ENCODE measurements at regions not wholly inside any gene's neighbourhood (a gene's known extent, or its start where the extent isn't known, plus 50 kb on each side); places are given as distances from the start of the nearest gene placed in this dataset.
"Not testable (repeated sequence)": the region's sequence is repeated elsewhere in the genome, so short reads cannot be mapped to it uniquely, and the experiment has no call there.

- no peak for DNase-seq (ENCODE audit: low read depth)
Observed at GRCh38 chr14:106393742-106394141, 867.4 kb downstream of the TMEM121 start.

DNA sequence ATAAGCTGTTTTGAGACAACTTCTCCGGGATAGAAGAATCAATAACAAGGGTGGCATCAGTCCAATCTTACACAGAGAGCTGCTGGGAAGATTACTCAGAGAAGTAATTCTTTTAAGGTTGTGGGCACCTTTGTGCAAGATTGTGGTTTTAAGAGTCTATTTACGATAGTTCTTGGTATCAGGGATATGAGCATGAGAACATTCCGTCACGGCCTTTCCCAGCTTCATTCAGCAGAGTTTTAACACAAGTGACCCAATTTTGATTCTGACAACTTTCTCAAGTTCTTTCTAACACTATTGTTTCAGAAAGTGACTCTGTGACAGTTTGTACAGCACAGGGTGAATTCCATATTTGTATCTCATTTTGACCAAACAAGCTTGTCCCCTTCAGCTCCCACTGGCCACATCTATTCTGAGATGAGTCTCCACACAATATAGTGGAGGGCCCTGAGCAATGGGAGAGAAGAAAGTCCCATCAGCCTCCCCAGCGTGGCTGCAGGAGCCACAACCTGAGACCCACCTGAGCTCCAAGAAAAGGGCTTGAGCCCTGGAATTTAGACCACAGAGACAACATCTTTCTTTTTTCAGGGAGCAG is 869.2 kb downstream of the TMEM121 start:
- DNase-seq (ENCODE audit: low read depth) = no peak

GRCh38 chr14:106396999-106397398 is 870.6 kb downstream of the TMEM121 start:
- DNase-seq (ENCODE audit: low read depth) = no peak

DNA sequence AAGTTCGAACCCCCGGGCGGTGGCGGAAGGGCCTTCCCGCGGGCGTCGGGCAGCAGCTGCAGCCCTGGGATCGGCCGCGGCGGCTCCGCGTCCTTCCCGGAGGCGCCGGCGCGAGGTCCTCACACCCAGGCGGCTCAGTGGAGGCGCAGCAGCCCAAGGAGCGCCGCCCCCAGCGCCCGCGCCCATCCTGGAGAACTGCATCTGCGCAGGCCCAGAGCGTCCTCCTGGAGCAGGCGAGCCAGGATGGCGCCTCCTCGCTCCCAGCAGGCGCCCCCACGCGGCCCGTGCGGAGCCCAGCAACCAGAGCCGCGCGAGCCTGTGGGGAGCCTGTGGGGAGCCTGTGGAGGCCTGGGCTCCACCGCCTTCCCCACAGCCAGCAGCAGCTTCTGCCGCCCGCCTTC is 872.5 kb downstream of the TMEM121 start:
- peak; percentile 50 for DNase-seq (ENCODE audit: low read depth)

- not testable (repeated sequence) for DNase-seq (ENCODE audit: low read depth)
Observed at GRCh38 chr14:106401316-106401715, 874.9 kb downstream of the TMEM121 start.

GRCh38 chr14:106410229-106410628 is 883.8 kb downstream of the TMEM121 start:
- DNase-seq (ENCODE audit: low read depth) = peak; percentile 18

DNA sequence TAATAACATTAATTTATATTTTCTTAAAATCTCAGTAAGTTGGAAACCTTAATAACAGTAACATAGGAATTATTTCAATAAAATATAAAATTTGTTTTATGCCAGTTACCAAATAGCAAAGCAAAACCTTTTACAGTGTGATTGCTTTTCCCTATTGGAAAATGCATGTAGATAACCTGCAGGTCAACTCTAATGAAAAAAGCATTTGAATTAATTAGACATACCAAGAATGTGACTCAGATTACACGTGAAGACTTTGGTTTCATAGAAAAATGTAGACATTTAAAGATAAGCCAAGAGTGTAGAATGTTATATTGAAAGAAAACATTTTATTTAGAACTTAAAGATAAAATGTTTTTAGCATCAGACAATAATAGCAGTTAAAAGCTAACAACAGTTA is 888.1 kb downstream of the TMEM121 start:
- no peak for DNase-seq (ENCODE audit: low read depth)

DNA sequence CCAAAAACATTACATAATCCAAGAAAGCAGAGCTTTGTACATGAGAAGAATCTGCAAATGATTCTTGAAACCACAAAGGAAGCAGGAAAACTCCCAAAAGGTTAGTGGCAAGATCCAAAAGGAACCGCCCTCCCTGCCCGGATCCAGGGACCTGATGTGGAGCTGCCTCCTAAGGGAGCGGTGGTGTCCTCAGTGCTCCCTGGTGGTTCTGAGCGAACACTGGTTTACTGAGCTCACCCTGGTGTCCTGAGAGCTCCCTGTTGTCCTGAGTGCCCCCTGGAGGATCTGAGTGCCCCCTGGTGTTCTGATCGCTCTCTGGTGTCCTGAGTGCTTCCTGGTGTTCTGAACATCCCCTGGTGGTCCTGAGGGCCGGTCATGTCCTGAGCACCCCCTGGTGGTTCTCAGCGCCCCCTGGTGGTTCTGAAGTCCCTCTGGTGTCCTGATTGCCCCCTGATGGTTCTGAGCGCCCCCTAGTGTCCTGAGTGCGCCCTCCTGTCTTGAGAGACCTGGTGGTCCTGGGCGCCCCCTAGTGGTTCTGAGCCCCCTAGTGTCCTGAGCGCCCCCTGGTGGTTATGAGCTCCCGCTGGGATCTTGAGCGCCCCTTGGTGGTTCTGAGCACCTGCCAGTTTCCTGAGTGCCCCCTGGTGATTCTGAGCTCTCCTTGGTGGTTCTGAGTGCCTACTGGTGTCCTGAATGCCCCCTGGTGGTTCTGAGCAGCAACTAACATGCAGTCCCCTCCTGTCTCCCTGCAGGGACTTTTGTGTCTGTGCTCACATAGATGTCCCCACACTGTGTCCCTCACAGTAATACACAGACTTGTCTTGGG is 891.1 kb downstream of the TMEM121 start:
- peak; percentile 76 for DNase-seq (ENCODE audit: low read depth)

GRCh38 chr14:106419376-106419965 is 893.1 kb downstream of the TMEM121 start:
- no peak for DNase-seq (ENCODE audit: low read depth)

DNA sequence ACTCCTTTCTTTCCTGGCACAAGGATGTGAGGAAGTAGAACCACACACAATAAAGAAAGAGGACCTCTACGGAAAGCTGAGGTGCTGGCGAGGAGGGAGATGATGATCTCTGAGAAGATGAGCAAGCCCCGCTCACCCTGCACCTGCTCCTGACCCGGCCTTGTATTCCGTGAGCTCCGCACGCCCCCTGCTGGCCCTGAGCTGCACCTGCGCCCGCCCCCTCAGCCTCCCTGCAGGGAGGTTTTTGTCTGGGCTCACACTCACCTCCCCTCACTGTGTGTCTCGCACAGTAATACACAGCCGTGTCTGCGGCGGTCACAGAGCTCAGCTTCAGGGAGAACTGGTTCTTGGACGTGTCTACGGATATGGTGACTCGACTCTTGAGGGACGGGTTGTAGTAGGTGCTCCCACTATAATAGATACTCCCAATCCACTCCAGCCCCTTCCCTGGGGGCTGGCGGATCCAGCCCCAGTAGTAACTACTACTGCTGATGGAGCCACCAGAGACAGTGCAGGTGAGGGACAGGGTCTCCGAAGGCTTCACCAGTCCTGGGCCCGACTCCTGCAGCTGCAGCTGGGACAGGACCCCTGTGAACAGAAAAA is 895.1 kb downstream of the TMEM121 start:
- DNase-seq (ENCODE audit: low read depth) = peak; percentile 68

- DNase-seq (ENCODE audit: low read depth) = no peak
Observed at GRCh38 chr14:106422066-106422465, 895.7 kb downstream of the TMEM121 start.

- not testable (repeated sequence) for DNase-seq (ENCODE audit: low read depth)
Observed at GRCh38 chr14:106425150-106425549, 898.8 kb downstream of the TMEM121 start.

GRCh38 chr14:106436310-106436905 is 910.0 kb downstream of the TMEM121 start:
- DNase-seq (ENCODE audit: low read depth) = peak; percentile 37

DNA sequence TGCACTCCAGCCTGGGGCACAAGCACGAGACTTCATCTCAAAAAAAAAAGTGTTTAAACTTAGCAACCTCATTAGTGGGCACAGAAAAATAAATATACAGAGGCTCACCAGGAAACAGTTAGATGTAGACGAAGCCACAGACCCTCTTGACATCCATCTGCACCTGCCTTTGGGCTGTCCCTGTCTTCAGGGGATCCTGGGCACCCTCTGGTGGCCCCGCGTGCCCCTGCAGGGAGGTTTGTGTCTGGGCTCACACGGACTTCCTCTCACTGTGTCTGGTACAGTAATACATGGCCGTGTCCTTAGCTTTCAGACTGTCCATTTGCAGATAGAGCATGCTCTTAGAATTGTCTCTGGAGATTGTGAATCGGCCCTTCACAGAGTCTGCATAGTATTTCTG is 916.5 kb downstream of the TMEM121 start:
- no peak for DNase-seq (ENCODE audit: low read depth)

DNA sequence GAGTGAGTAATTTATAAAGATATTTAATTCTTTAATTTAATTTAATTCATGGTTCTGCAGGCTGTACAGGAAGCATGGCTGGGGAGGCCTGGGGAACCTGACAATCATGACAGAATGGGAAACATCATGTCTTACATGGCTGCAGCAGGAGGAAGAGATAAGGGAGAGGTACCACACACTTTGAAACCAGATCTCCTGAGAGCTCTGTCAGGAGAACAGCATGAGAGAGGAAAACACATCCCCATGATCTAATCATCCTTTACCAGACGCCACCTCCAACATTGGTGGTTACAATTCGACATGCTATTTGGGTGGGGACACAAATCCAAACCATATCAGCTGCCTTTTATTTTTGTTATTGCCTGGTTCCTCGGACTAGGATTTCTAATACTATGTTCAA is 928.6 kb downstream of the TMEM121 start:
- DNase-seq (ENCODE audit: low read depth) = no peak

DNA sequence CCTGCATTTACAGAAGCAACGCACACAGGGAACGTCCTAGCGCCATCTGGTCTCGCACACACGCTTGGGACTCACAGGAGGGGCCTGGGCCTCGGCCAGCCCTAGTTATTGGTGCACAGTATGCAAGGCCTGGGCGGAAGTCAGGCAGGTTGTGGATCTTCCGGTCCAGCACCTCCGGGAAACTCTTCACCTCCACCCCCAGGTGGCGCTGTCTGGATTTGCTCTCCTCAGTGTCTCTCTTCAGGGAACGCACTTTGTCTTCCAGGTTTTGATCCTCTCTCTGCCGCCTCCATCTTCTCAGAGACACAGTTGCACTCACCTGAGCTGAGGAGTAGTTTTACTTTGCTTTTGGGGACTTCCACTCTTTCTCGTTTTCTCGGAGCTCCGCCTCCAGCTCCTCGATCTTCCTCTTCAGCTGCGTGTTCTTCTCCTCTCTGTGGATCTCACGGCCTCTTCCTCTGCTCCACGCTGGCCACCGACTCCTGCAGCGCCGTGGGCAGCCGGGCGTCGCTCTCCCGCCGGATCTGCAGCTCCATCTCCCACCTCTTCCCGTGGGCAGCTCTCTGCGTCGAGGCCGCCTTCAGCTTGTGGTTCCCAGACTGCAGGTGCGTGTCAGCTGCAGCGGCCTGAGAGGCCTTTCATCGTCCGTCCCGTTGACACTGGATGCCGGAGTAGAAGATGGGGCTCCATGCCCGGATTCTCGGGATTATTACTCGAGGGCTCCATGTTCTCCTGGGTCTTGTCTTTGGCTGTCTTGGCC is 933.8 kb downstream of the TMEM121 start:
- peak; percentile 56 for DNase-seq (ENCODE audit: low read depth)

DNA sequence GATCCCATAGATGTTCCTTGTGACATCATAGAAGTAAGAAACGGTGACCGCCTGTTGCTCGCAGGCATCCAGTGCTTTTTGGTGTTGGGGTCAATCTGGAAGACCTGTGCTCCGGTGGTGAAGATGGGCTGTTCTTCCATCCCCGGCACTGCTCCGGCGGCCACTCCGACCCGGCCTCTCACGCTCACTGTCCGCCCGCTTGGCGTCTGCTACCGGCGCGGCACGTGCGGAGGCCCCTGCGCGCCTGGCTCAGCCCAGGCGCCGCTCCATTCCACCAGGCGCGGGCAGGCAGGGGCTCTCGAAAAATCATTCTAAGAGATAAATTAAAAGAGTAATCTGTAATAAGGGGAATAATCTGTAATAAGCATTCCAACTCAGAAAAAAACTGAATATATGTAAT is 934.5 kb downstream of the TMEM121 start:
- DNase-seq (ENCODE audit: low read depth) = no peak

GRCh38 chr14:106466483-106466882 is 940.1 kb downstream of the TMEM121 start:
- DNase-seq (ENCODE audit: low read depth) = not testable (repeated sequence)

GRCh38 chr14:106468869-106469268 is 942.5 kb downstream of the TMEM121 start:
- DNase-seq (ENCODE audit: low read depth) = not testable (repeated sequence)

GRCh38 chr14:106470028-106470427 is 943.6 kb downstream of the TMEM121 start:
- not testable (repeated sequence) for DNase-seq (ENCODE audit: low read depth)

GRCh38 chr14:106474261-106475028 is 948.1 kb downstream of the TMEM121 start:
- not testable (repeated sequence) for DNase-seq (ENCODE audit: low read depth)
